GM08714 (cell line): ENCODE measurements at regions not wholly inside any gene's neighbourhood (a gene's known extent, or its start where the extent isn't known, plus 50 kb on each side); places are given as distances from the start of the nearest gene placed in this dataset.

Experiments used
- H3K4me3 ChIP-seq: fragments of 200-500 bp; sonication (Bioruptor generic); 2 replicates; pipeline ENCODE4 v1.5.1; 2014; ENCODE audit warnings: mild to moderate bottlenecking, low read length, inconsistent platforms
- ZNF274 ChIP-seq: IDR thresholded peaks from 2 replicates; pipeline ENCODE4 v1.6.1; 2012; ENCODE audit warnings: mild to moderate bottlenecking, low read depth, low read length

DNA sequence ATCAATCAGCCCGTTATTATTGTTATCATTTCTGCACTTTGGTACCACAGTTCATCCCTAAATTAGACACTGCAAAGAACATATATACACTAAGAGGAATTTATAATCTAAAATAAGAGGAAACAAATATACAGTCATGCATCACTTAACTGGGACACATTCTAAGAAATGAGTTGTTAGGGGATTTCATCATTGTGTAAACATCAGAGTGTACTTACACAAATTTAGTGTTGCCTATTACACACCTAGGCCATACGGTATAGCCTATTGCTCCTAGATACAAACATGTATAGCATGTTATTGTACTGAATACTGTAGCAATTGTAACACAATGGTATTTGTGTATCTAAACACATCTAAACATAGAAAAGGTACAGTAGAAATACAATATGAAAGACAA, 190.5 kb downstream of the BMP4 start:
- no peak overlapping the region for H3K4me3 ChIP-seq
- TF ChIP-seq ZNF274, result no peak

GRCh38 chr14:53764846-53765245, 191.8 kb downstream of the BMP4 start:
- no peak for TF ChIP-seq ZNF274
- H3K4me3 ChIP-seq, result no peak overlapping the region

- TF ChIP-seq ZNF274, result no peak
- H3K4me3 ChIP-seq, result no peak overlapping the region
Observed at GRCh38 chr14:53758141-53758540, 198.5 kb downstream of the BMP4 start.

DNA sequence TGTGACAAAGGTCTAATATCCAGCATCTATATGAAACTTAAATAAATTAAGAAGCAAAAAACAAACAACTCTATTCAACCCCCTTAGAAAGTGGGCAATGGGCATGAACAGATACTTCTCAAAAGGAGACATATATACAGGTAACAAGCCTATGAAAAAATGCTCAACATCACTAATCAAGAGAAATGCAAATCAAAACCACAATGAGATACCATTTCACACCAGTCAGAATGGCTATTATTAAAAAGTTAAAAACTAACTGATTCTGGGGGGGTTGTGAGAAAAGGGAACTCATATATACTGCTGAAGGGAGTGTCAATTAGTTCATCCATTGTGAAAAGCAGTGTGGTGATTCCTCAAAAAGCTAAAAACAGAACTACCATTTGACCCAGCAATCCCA, 198.9 kb downstream of the BMP4 start:
- H3K4me3 ChIP-seq, result no peak overlapping the region
- no peak for TF ChIP-seq ZNF274

DNA sequence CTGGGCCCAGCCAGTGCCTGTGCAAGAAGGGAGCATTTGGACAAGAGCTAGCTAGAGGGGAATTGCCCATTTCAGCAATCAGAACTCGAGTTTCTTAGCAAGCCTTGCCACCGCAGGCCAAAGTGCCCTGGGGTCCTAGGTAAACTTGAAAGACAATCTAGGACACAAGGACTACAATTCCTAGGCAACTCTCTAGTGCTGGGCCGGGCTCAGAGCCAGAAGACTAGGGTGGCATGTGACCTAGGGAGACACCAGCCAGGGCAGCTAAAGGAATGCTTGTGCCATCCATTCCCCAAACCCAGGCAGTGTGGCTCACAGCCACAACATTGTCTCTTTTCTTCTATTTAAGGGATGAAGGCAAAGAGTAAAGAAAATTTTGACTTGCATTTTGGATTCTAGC, 205.0 kb downstream of the BMP4 start:
- no peak for TF ChIP-seq ZNF274
- H3K4me3 ChIP-seq, result no peak overlapping the region

- TF ChIP-seq ZNF274, result no peak
Observed at GRCh38 chr14:53748691-53749090, 207.9 kb downstream of the BMP4 start.

GRCh38 chr14:53744857-53745256, 211.8 kb downstream of the BMP4 start:
- H3K4me3 ChIP-seq, result no peak overlapping the region
- no peak for TF ChIP-seq ZNF274

More at GRCh38 chr14:53748691-53749090, 207.9 kb downstream of the BMP4 start:
- no peak overlapping the region for H3K4me3 ChIP-seq

DNA sequence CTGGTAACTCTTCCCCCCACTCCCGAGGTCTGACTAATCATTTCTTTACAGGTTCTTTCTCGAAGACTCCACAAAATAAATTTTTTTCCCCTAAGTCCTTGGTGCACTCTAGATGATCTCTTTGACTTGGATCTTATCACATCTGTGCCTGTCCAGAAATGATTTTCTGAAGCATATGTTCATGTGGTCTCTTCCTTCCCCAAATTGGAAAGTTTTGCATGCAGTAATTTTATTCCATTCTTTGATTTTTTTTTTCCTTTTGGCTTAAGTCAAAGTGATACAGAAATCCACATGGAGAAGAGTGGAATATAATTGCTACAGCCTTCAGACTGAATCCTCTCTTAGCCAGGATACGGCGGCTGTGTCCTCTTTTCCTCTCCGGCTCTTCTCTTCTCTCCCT, 213.3 kb downstream of the BMP4 start:
- no peak overlapping the region for H3K4me3 ChIP-seq
- no peak for TF ChIP-seq ZNF274

DNA sequence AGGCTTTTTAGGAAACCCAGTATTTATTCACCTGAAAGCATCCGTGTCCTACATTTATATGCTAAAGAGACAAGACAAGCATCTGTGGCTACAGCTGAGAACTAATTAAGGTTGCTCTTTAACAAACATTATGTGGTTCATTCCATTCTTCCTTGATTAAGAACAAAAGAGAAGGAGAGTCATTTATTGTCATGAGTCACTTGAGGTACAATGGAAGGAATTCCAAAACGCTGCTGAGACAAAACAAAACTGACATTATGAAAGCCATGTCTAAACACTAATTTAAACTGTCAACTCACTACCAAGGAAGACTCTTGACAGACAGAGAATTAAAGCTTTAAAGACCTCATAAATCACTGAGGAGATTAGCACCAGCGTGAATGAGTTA, 214.4 kb downstream of the BMP4 start:
- H3K4me3 ChIP-seq, result no peak overlapping the region
- no peak for TF ChIP-seq ZNF274

- TF ChIP-seq ZNF274, result no peak
- H3K4me3 ChIP-seq, result no peak overlapping the region
Observed at GRCh38 chr14:53741479-53742232, 215.0 kb downstream of the BMP4 start.

DNA sequence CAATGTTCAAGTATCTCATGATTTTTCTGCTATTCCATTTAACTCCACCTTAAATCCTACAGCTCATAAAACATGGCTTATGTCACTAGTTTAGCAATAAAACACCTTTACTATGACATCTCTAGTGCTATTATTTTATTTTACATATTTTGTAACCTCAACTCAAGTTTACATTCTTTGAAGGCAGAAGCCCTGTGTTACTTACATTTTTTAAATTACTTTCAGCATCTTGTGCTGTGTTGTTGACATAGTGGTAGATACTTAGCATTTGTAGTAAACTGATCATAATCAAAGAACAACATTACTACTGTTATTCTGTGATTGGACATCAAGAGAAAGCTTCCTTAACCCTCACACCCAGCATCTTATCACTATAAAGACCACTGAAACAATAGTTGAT, 216.1 kb downstream of the BMP4 start:
- H3K4me3 ChIP-seq, result no peak overlapping the region
- TF ChIP-seq ZNF274, result no peak

DNA sequence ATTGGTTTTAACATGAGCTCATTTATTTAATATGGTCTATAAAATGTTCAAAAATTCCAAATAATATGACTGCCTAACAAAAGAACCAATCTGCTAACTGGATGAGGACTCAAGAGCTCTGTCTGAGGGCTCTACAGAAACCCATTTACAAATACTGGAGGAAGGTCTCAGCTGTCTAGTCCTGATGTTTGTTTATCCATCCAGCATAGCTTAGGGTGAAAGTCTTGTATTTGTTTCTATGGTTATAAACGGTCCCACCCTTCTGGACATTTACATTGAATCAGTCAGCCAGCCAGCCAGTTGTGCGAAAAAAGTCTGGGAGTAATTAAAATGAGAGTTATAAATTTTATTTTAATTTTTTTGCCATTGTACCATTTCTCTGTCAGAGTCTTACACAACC, 220.7 kb downstream of the BMP4 start:
- no peak for TF ChIP-seq ZNF274
- no peak overlapping the region for H3K4me3 ChIP-seq

- no peak for TF ChIP-seq ZNF274
- H3K4me3 ChIP-seq, result no peak overlapping the region
Observed at GRCh38 chr14:53723221-53723620, 233.4 kb downstream of the BMP4 start.

- no peak for TF ChIP-seq ZNF274
Observed at GRCh38 chr14:53719536-53719935, 237.1 kb downstream of the BMP4 start.

DNA sequence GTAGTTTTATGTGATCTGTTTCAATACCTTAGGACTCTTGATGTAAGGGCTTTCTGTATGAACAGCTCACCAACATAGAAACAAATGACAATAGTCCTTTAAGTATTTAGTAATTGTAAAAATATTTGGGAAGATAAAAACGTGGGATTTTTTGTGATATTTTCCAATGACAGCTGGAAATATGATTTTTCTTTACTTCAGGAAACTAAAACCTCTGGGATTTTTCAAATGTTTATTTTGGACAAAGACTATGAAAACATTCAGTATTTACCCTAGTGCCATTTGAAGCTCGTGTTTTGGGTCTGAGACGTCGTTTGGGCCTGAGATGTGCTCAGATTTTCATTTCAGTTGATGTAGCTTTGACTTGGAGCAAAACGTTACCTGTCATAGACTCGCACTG, 240.0 kb downstream of the BMP4 start:
- no peak for TF ChIP-seq ZNF274
- no peak overlapping the region for H3K4me3 ChIP-seq

More at GRCh38 chr14:53719536-53719935, 237.1 kb downstream of the BMP4 start:
- no peak overlapping the region for H3K4me3 ChIP-seq

- H3K4me3 ChIP-seq, result no peak overlapping the region
- no peak for TF ChIP-seq ZNF274
Observed at GRCh38 chr14:53715193-53715721, 241.4 kb downstream of the BMP4 start.
